GM06990 (cell line): ENCODE measurements at regions not wholly inside any gene's neighbourhood (a gene's known extent, or its start where the extent isn't known, plus 50 kb on each side); places are given as distances from the start of the nearest gene placed in this dataset.

ENCODE experiments used
- DNase-seq: peaks from one replicate; pipeline ENCODE4 v3.0.0-alpha.2; 2011; ENCODE audit not compliant: insufficient read length; ENCODE audit errors: extremely low read depth
- H3K27me3 ChIP-seq: replicated peaks from 2 replicates; pipeline ENCODE4 v1.6.0; 2011; ENCODE audit warnings: low read length; ENCODE audit not compliant: control insufficient read depth, insufficient read depth
- H3K36me3 ChIP-seq: 2 replicates; pipeline ENCODE4 v1.5.1; 2011; ENCODE audit warnings: low read length; ENCODE audit not compliant: control insufficient read depth, insufficient read depth
- H3K4me3 ChIP-seq: replicated peaks from 2 replicates; pipeline ENCODE4 v1.5.1; 2011; ENCODE audit warnings: low read depth, mild to moderate bottlenecking, control low read depth, low read length
- TF ChIP-seq, protein P1 (sequence below): IDR thresholded peaks from 2 replicates; pipeline ENCODE4 v1.5.1; 2011; ENCODE audit warnings: low read length, control low read depth, mild to moderate bottlenecking, inconsistent platforms; ENCODE audit not compliant: insufficient read depth, poor library complexity, severe bottlenecking

DNA sequence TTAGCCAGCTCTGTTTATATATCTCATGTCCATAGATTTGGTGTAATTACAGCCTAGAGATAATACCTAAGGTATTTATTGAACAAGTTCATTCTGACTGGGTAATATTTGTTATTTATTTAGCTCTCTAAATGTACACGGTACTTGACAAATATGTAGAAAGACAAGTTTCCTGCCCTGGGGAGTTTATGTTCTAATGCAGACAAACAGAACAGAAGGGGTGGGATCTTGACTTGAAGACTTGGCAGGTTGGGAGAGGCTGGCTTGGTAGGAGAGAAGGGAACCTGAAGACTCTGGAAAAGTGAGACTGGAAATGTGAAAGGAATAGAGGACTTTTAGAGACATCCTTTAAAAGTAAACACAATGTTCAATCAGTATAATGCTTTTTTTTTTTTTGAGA is 97.7 kb upstream of the CDK6 start:
- H3K36me3 ChIP-seq, result no peaks in the 10 kb centered on the region
- TF ChIP-seq, protein P1, sequence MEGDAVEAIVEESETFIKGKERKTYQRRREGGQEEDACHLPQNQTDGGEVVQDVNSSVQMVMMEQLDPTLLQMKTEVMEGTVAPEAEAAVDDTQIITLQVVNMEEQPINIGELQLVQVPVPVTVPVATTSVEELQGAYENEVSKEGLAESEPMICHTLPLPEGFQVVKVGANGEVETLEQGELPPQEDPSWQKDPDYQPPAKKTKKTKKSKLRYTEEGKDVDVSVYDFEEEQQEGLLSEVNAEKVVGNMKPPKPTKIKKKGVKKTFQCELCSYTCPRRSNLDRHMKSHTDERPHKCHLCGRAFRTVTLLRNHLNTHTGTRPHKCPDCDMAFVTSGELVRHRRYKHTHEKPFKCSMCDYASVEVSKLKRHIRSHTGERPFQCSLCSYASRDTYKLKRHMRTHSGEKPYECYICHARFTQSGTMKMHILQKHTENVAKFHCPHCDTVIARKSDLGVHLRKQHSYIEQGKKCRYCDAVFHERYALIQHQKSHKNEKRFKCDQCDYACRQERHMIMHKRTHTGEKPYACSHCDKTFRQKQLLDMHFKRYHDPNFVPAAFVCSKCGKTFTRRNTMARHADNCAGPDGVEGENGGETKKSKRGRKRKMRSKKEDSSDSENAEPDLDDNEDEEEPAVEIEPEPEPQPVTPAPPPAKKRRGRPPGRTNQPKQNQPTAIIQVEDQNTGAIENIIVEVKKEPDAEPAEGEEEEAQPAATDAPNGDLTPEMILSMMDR, result no peak
- no peak for DNase-seq
- H3K27me3 ChIP-seq, result no peaks in the 10 kb centered on the region
- H3K4me3 ChIP-seq, result no peak overlapping the region

DNA sequence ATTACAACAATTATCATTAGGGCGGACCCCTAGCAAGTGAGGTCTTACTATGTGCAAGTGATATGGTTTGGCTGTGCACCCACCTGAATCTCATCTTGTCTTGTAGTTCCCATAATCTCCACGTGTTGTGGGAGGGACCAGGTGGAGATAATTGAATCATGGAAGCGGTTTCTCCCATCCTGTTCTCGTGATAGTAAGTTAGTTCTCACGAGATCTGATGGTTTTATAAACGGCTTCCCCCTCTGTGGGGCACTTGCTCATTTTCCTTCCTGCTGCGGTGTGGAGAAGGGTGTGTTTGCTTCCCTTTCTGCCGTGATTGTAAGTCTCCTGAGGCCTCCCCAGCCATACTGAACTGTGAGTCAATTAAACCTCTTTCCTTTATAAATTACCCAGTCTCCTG is 96.1 kb upstream of the CDK6 start:
- no peaks in the 10 kb centered on the region for H3K27me3 ChIP-seq
- H3K4me3 ChIP-seq, result no peak overlapping the region
- no peaks in the 10 kb centered on the region for H3K36me3 ChIP-seq
- TF ChIP-seq, protein P1, result no peak
- no peak for DNase-seq

DNA sequence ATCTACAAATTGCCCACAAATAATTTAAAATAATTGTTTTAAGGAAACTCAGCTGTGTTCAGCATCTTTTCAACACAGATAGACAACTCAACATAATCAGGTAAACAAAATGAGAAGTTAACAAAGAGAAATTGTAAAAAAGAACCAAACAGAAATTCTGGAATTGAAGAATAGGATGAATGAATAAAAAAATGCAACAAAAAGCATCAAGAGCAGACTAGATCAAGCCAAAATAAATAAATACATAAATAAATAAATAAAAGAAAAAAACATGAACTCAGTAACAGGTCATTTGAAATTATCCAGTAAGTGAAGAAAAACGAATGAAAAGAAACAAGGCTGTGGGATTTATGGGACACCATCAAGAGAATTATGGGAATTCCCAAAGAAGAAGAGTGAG is 94.0 kb upstream of the CDK6 start:
- DNase-seq, result no peak
- no peaks in the 10 kb centered on the region for H3K36me3 ChIP-seq
- no peak overlapping the region for H3K4me3 ChIP-seq
- no peaks in the 10 kb centered on the region for H3K27me3 ChIP-seq
- TF ChIP-seq, protein P1, result no peak

DNA sequence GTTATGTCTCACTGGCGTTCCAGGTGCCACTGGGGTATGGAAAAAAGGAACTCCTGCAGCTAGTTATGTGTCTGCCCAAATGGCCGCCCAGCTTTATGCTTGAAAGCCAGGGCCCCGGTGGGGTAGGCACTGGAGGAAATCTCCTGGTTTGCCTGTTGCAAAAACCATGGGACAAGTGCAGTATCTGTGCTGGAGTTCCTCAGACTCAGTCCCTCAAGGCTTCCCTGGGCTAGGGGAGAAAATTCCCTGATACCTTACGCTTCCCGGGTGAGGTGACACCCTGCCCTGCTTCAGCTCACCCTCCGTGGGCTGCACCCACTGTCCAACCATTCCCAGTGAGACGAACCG is 90.3 kb upstream of the CDK6 start:
- DNase-seq, result no peak
- TF ChIP-seq, protein P1, result no peak
- Histone ChIP-seq H3K4me3 (no peak overlapping the region), H3K36me3 (no peaks in the 10 kb centered on the region), H3K27me3 (no peaks in the 10 kb centered on the region)

DNA sequence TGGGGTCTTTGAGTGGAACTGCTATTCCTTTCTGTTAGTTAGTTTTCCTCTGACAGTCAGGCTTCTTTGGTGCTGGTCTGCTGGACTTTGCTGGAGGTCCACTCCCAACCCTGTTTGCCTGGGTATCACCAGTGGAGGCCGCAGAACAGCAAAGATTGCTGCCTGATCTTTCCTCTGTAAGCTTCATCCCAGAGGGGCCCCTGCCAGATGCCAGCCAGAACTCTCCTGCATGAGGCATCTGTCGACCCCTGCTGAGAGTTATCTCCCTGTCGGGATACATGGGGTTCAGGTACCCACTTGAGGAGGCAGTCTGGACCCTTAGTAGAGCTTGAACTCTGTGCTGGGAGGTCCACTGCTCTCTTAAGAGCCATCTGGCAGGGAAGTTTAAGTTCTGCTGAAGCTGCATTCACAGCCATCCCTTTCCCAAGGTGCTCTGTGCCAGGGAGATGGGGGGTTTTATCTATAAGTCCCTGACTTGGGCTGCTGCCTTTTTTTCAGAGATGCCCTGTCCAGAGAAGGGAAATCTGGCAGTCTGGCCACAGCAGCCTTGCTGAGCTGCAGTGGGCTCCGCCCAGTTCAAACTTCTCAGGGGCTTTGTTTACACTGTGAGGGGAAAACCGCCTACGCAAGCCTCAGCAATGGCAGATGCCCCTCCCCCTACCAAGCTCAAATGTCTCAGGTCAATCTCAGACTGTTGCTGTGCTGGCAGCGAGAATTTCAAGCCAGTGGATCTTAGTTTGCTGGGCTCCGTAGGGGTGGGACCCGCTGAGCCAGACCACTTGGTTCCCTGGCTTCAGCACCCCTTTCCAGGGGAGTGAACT is 89.7 kb upstream of the CDK6 start:
- DNase-seq, result no peak
- Histone ChIP-seq H3K27me3 (no peaks in the 10 kb centered on the region), H3K4me3 (no peak overlapping the region), H3K36me3 (no peaks in the 10 kb centered on the region)
- TF ChIP-seq, protein P1, result no peak

DNA sequence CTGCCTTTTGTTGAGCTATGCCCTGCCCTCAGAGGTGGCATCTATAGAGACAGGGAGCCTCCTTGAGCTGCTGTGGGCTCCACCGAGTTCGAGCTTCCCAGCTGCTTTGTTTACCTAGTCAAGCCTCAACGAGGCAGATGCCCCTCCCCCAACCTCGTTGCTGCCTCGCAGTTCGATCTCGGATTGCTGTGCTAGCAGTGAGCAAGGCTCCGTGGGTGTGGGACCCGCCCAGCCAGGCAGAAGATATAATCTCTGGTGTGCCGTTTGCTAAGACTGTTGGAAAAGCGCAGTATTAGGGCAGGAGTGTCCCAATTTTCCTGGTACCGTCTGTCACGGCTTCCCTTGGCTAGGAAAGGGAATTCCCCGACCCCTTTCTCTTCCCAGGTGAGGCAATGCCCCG is 88.4 kb upstream of the CDK6 start:
- no peak overlapping the region for H3K4me3 ChIP-seq
- TF ChIP-seq, protein P1, result no peak
- H3K36me3 ChIP-seq, result no peaks in the 10 kb centered on the region
- no peak for DNase-seq
- no peaks in the 10 kb centered on the region for H3K27me3 ChIP-seq
